SK-N-SH (cell line): ENCODE measurements at regions not wholly inside any gene's neighbourhood (a gene's known extent, or its start where the extent isn't known, plus 50 kb on each side); places are given as distances from the start of the nearest gene placed in this dataset.

Source experiments
- CTCF ChIA-PET: fragments of 300-600, 350-600 bp; formaldehyde crosslinking; extraction: SDS; loops from one replicate; lab custom pipeline; 2021; lab: Yijun Ruan, JAX
- POLR2A ChIA-PET: fragments of 350-600 bp; sonication (Branson Sonifier 250); formaldehyde crosslinking; extraction: SDS; loops from one replicate; lab custom pipeline; 2020; ENCODE audit warnings: antibody characterized with exemption, inconsistent platforms; lab: Yijun Ruan, JAX
- DNase-seq: peaks from one replicate; pipeline ENCODE4 v3.0.0; 2012
- H2AFZ ChIP-seq: fragments of 200-600 bp; sonication (generic); 2 replicates; pipeline ENCODE4 v1.8.1; 2016; ENCODE audit warnings: antibody characterized with exemption, mild to moderate bottlenecking, low read depth
- H3F3A ChIP-seq: fragments of 200-600 bp; sonication (generic); replicated peaks from 2 replicates; pipeline ENCODE3; 2016; ENCODE audit warnings: antibody characterized with exemption, mild to moderate bottlenecking; ENCODE audit not compliant: insufficient read depth
- H3K27ac ChIP-seq, 2 experiments: fragments of 200-500 bp in 1 of 2; fragments of 200-600 bp in 1 of 2; sonication (Bioruptor generic) in 1 of 2; sonication (generic), shearing (Covaris generic) in 1 of 2; 2 replicates each; pipeline versions ENCODE4 v1.5.1 to v1.6.1; 2014 to 2016; ENCODE audit warnings: low read depth in 2 of 2, inconsistent platforms in 1 of 2, low read length in 1 of 2, mild to moderate bottlenecking in 1 of 2, mixed read lengths in 1 of 2
- H3K27me3 ChIP-seq: fragments of 200-600 bp; sonication (generic), shearing (Covaris generic); 2 replicates; pipeline ENCODE4 v1.6.1; 2016; ENCODE audit warnings: mixed run types; ENCODE audit not compliant: insufficient read depth
- H3K36me3 ChIP-seq, 2 experiments: fragments of 200-500 bp in 1 of 2; fragments of 200-600 bp in 1 of 2; sonication (Bioruptor generic) in 1 of 2; sonication (generic) in 1 of 2; replicated peaks in 1 of 2; 2 replicates each; pipeline versions ENCODE3 to v1.5.1; 2014 to 2016; ENCODE audit warnings: low read length in 1 of 2, mild to moderate bottlenecking in 1 of 2; ENCODE audit not compliant: insufficient read depth in 2 of 2, control insufficient read depth in 1 of 2
- H3K4me1 ChIP-seq, 2 experiments: fragments of 200-500 bp in 1 of 2; fragments of 200-600 bp in 1 of 2; sonication (Bioruptor generic) in 1 of 2; sonication (generic), shearing (Covaris generic) in 1 of 2; 2 replicates each; pipeline versions ENCODE4 v1.5.1 to v1.6.1; 2014 to 2016; ENCODE audit warnings: low read depth in 1 of 2, low read length in 1 of 2, mixed run types in 1 of 2; ENCODE audit not compliant: insufficient read depth in 2 of 2, control insufficient read depth in 1 of 2
- H3K4me2 ChIP-seq: fragments of 200-600 bp; sonication (generic), shearing (Covaris generic); 2 replicates; pipeline ENCODE4 v1.6.1; 2017; ENCODE audit warnings: mixed run types
- H3K4me3 ChIP-seq, 2 experiments: fragments of 200-500 bp in 1 of 2; fragments of 200-600 bp in 1 of 2; sonication (Bioruptor generic) in 1 of 2; sonication (generic), shearing (Covaris generic) in 1 of 2; 2 replicates each; pipeline versions ENCODE4 v1.5.1 to v1.8.1; 2014 to 2016; ENCODE audit warnings: low read depth in 2 of 2, inconsistent platforms in 1 of 2, low read length in 1 of 2, mild to moderate bottlenecking in 1 of 2, mixed read lengths in 1 of 2, moderate library complexity in 1 of 2
- H3K79me2 ChIP-seq: fragments of 200-600 bp; sonication (generic); 2 replicates; pipeline ENCODE4 v1.8.1; 2017; ENCODE audit warnings: mild to moderate bottlenecking; ENCODE audit not compliant: insufficient read depth
- H3K9ac ChIP-seq: fragments of 200-600 bp; sonication (generic); 2 replicates; pipeline ENCODE4 v1.6.1; 2017; ENCODE audit warnings: mixed run types
- H3K9me2 ChIP-seq: fragments of 200-600 bp; sonication (generic); 2 replicates; pipeline ENCODE4 v1.6.1; 2017; ENCODE audit warnings: mixed run types
- H3K9me3 ChIP-seq: fragments of 200-600 bp; sonication (generic); 2 replicates; pipeline ENCODE4 v1.6.1; 2017; ENCODE audit warnings: mixed run types, mild to moderate bottlenecking, moderate library complexity
- H4K20me1 ChIP-seq: fragments of 200-600 bp; sonication (generic); 2 replicates; pipeline ENCODE4 v1.6.1; 2017; ENCODE audit warnings: mild to moderate bottlenecking, mixed run types; ENCODE audit not compliant: insufficient read depth
- FOXJ3 ChIP-seq: sonication (generic); formaldehyde crosslinking; IDR thresholded peaks from 2 replicates; pipeline ENCODE4 v1.5.1; 2020; ENCODE audit warnings: mild to moderate bottlenecking, missing genetic modification reagents
- NRF1 ChIP-seq: IDR thresholded peaks from 2 replicates; pipeline ENCODE4 v1.6.1; 2012; ENCODE audit warnings: low read depth, mild to moderate bottlenecking, low read length
- POLR2AphosphoS5 ChIP-seq: IDR thresholded peaks from 2 replicates; pipeline ENCODE4 v1.6.1; 2012; ENCODE audit warnings: low read depth, low read length
- REST ChIP-seq: IDR thresholded peaks from 2 replicates; pipeline ENCODE4 v1.6.1; 2012; ENCODE audit warnings: mild to moderate bottlenecking, low read depth, low read length, moderate library complexity
- TAF1 ChIP-seq: IDR thresholded peaks from 2 replicates; pipeline ENCODE4 v1.6.1; 2012; ENCODE audit warnings: low read depth, mild to moderate bottlenecking, low read length, moderate library complexity, borderline replicate concordance
- TEAD4 ChIP-seq: IDR thresholded peaks from 2 replicates; pipeline ENCODE4 v1.4.0; 2012; ENCODE audit warnings: mild to moderate bottlenecking, borderline replicate concordance; ENCODE audit not compliant: insufficient read depth
- USF2 ChIP-seq: fragments of 150-350 bp; IDR thresholded peaks from 2 replicates; pipeline ENCODE4 v1.6.1; 2017; ENCODE audit warnings: antibody characterized with exemption, low read length, low read depth, borderline replicate concordance
- YY1 ChIP-seq: IDR thresholded peaks from 2 replicates; pipeline ENCODE4 v1.4.0; 2012; ENCODE audit warnings: low read depth, mild to moderate bottlenecking
- ZBTB33 ChIP-seq: IDR thresholded peaks from 2 replicates; pipeline ENCODE4 v1.4.0; 2012; ENCODE audit warnings: low read depth, borderline replicate concordance
- WGBS: methylation state at CpG from one replicate; pipeline ENCODE4 v1.1.6; 2017; ENCODE audit warnings: low lambda C conversion rate; 5-methylcytosine and 5-hydroxymethylcytosine counted together

GRCh38 chr3:19002606-19003005 is 145.7 kb upstream of the KCNH8 start:
- 37% methylated on average over 1 of the region's 1 CpG for WGBS
- POLR2A ChIA-PET: no interaction called here

More at GRCh38 chr3:19002606-19003005, 145.7 kb upstream of the KCNH8 start:
- no peaks in the 10 kb centered on the region for H3K9me2 ChIP-seq
- no peaks in the 10 kb centered on the region for H4K20me1 ChIP-seq
- H3K4me1 ChIP-seq: no peaks in the 10 kb centered on the region; a peak in 1 of 4 replicates
- no peaks in the 10 kb centered on the region for H3K36me3 ChIP-seq
- no peaks in the 10 kb centered on the region for H3K27me3 ChIP-seq
- no peak for TF ChIP-seq ZBTB33
- no peak for TF ChIP-seq TEAD4
- no peak for TF ChIP-seq REST
- no peak for TF ChIP-seq FOXJ3 (CRISPR knock-in tag)
- no peak for TF ChIP-seq YY1
- no peak for TF ChIP-seq USF2
- no peak for TF ChIP-seq TAF1
- TF ChIP-seq POLR2AphosphoS5: no peak
- TF ChIP-seq NRF1: no peak
- CTCF ChIA-PET: interaction anchor here (0.9 to 1.5 kb wide), 3 partner anchors 14 to 1358 kb away, joined by 3 to 7 read pairs (median 3); no protein-coding TSS in a partner anchor
- H3K9me3 ChIP-seq: no peaks in the 10 kb centered on the region
- H3K4me2 ChIP-seq: no peak overlapping the region
- peak overlapping the region in 1 of 2 experiments; percentile 16; a peak in 1 of 4 replicates for H3K27ac ChIP-seq
- H3K9ac ChIP-seq: no peak overlapping the region
- H3F3A ChIP-seq: no peaks in the 10 kb centered on the region
- H2AFZ ChIP-seq: no peak overlapping the region
- H3K4me3 ChIP-seq: no peak overlapping the region
- no peak for DNase-seq
- H3K79me2 ChIP-seq: no peaks in the 10 kb centered on the region
